BJ (cell line): ENCODE measurements at regions not wholly inside any gene's neighbourhood (a gene's known extent, or its start where the extent isn't known, plus 50 kb on each side); places are given as distances from the start of the nearest gene placed in this dataset.

ENCODE experiments used
- CTCF ChIA-PET: fragments of 350-600 bp; formaldehyde crosslinking; extraction: SDS; loops from one replicate; lab custom pipeline; 2021; ENCODE audit warnings: antibody characterized with exemption, inconsistent platforms; lab: Yijun Ruan, JAX
- POLR2A ChIA-PET: fragments of 300-600 bp; sonication (Branson Sonifier 250); formaldehyde crosslinking; extraction: SDS; loops from one replicate; lab custom pipeline; 2021; ENCODE audit warnings: antibody characterized with exemption; lab: Charles Lee
- DNase-seq: peaks from one replicate; pipeline ENCODE4 v3.0.0-alpha.2; 2011; ENCODE audit warnings: low read depth
- H3K27me3 ChIP-seq: 2 replicates; pipeline ENCODE4 v1.6.0; 2011; ENCODE audit warnings: low read length; ENCODE audit not compliant: control insufficient read depth, insufficient read depth
- H3K36me3 ChIP-seq: 2 replicates; pipeline ENCODE4 v1.5.1; 2011; ENCODE audit warnings: low read length; ENCODE audit not compliant: control insufficient read depth, insufficient read depth
- H3K4me3 ChIP-seq: 2 replicates; pipeline ENCODE4 v1.5.1; 2011; ENCODE audit warnings: low read depth, mild to moderate bottlenecking, control low read depth, low read length
- TF ChIP-seq, protein P1 (sequence below): IDR thresholded peaks from 2 replicates; pipeline ENCODE4 v1.5.1; 2011; ENCODE audit warnings: low read depth, mild to moderate bottlenecking, control low read depth, inconsistent platforms, low read length, moderate library complexity; ENCODE audit not compliant: insufficient read depth

- CTCF ChIA-PET, result no interaction called here
- DNase-seq, result no peak
- POLR2A ChIA-PET, result no interaction called here
- no peaks in the 10 kb centered on the region for H3K36me3 ChIP-seq
- H3K27me3 ChIP-seq, result no peaks in the 10 kb centered on the region
- TF ChIP-seq, protein P1, sequence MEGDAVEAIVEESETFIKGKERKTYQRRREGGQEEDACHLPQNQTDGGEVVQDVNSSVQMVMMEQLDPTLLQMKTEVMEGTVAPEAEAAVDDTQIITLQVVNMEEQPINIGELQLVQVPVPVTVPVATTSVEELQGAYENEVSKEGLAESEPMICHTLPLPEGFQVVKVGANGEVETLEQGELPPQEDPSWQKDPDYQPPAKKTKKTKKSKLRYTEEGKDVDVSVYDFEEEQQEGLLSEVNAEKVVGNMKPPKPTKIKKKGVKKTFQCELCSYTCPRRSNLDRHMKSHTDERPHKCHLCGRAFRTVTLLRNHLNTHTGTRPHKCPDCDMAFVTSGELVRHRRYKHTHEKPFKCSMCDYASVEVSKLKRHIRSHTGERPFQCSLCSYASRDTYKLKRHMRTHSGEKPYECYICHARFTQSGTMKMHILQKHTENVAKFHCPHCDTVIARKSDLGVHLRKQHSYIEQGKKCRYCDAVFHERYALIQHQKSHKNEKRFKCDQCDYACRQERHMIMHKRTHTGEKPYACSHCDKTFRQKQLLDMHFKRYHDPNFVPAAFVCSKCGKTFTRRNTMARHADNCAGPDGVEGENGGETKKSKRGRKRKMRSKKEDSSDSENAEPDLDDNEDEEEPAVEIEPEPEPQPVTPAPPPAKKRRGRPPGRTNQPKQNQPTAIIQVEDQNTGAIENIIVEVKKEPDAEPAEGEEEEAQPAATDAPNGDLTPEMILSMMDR, result no peak
- H3K4me3 ChIP-seq, result no peak overlapping the region
These were observed 1231.9 kb downstream of the NLGN4Y start for GRCh38 chrY:15756266-15756665.

DNA sequence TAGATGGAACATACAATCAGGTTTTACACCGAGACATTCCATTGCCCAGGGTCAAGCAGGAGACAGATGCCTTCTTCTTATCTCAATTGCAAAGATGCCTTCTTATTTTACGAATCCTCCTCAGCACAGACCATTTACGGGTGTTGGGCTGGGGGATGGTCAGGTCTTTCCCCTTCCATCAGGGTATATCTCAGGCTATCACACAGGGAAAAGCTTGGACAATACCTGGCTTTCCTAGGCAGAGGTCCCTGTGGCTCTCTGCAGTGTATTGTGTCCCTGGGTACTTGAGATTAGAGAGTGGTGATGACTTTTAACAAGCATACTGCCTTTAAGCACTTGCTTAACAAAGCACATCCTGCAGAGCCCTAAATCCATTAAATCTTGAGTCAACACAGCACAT is 1249.2 kb downstream of the NLGN4Y start:
- no peak for DNase-seq
- ChIA-PET POLR2A (no interaction called here), CTCF (no interaction called here)
- no peaks in the 10 kb centered on the region for H3K36me3 ChIP-seq
- TF ChIP-seq, protein P1, result no peak
- H3K27me3 ChIP-seq, result no peaks in the 10 kb centered on the region
- no peak overlapping the region for H3K4me3 ChIP-seq

DNA sequence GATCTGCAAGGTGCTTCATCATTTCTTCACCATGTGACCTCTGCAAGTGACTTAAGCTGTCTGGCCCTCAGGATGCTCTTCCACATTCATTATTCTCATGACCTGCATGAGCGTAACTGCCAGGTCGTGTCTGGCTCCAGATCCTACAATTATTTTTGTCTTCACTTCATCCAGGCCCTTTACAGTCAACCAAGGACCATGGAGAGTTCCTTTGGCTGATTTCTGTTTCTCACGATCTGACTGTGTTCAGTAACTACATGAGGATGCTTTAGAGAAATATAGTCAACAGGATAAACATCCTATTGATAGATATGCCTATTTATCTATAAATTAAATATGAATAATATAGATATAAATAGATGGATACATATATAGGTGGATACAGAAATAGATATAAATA is 1251.6 kb downstream of the NLGN4Y start:
- no peak overlapping the region for H3K4me3 ChIP-seq
- ChIA-PET POLR2A (no interaction called here), CTCF (no interaction called here)
- TF ChIP-seq, protein P1, result no peak
- H3K36me3 ChIP-seq, result no peaks in the 10 kb centered on the region
- H3K27me3 ChIP-seq, result no peaks in the 10 kb centered on the region
- DNase-seq, result no peak

- Histone ChIP-seq H3K36me3 (no peaks in the 10 kb centered on the region), H3K27me3 (no peaks in the 10 kb centered on the region), H3K4me3 (no peak overlapping the region)
- CTCF ChIA-PET, result no interaction called here
- no peak for DNase-seq
- POLR2A ChIA-PET, result no interaction called here
- TF ChIP-seq, protein P1, result no peak
These were observed 1255.6 kb downstream of the NLGN4Y start for GRCh38 chrY:15779891-15780290.

GRCh38 chrY:15800021-15800420 is 1275.7 kb downstream of the NLGN4Y start:
- H3K4me3 ChIP-seq, result no peak overlapping the region
- no peaks in the 10 kb centered on the region for H3K36me3 ChIP-seq
- H3K27me3 ChIP-seq, result no peaks in the 10 kb centered on the region
- no peak for DNase-seq
- TF ChIP-seq, protein P1, result no peak
- CTCF ChIA-PET, result no interaction called here
- POLR2A ChIA-PET, result no interaction called here
